ENCODE measurements at regions not wholly inside any gene's neighbourhood (a gene's known extent, or its start where the extent isn't known, plus 50 kb on each side); places are given as distances from the start of the nearest gene placed in this dataset.

DNA sequence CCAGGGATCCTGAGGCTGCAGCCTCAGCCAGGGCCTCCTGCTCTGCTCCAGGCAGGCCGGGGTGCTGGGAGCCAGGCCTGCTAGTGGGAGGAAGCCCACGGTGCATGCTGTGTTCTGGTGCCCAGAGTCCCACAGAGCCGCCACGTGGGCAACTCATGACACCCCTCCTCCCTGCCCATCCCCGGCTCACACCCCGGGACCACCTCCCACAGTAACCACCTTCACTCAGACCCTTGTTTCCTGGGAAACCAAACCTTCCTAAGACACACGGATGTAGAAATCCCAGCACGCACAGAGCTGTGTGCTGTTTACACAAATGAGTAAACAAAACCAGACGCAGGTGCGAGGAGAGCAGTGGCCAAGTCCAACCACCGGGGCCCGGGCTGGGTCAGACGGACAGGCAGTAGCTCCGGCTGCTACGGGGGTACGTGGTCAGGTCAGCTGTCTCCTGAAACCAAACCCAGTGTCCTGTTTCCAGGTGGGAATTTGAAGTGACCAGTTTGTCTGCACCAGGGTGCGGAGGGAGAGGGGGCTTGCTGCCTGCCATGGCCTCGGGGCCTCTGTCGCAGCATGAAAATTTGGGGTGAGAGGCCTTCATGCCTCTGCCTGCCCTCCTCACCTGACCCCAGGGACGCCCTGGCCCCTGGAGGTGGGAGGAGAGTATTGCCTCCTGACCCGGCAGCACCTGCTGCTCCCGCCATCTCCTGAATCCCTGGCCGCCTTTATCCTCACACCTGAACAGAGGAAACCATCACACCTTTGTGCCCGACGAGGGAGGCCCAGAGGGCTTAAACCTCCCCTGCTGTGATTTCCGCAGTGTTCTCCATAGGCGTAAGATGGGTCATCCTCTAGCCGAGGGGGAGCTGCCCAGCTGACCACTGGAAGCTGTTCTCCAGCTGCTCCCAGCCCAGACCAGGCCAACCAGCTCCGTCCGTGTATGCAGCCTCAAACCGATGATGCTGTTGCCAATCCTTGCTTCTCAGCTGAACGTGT is 52.0 kb upstream of the SMOC2 start (continued):
- TF ChIP-seq, protein P1, sequence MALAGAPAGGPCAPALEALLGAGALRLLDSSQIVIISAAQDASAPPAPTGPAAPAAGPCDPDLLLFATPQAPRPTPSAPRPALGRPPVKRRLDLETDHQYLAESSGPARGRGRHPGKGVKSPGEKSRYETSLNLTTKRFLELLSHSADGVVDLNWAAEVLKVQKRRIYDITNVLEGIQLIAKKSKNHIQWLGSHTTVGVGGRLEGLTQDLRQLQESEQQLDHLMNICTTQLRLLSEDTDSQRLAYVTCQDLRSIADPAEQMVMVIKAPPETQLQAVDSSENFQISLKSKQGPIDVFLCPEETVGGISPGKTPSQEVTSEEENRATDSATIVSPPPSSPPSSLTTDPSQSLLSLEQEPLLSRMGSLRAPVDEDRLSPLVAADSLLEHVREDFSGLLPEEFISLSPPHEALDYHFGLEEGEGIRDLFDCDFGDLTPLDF (CRISPR knock-in tag; IDR thresholded peaks at IDR 0.05) = no peak

DNA sequence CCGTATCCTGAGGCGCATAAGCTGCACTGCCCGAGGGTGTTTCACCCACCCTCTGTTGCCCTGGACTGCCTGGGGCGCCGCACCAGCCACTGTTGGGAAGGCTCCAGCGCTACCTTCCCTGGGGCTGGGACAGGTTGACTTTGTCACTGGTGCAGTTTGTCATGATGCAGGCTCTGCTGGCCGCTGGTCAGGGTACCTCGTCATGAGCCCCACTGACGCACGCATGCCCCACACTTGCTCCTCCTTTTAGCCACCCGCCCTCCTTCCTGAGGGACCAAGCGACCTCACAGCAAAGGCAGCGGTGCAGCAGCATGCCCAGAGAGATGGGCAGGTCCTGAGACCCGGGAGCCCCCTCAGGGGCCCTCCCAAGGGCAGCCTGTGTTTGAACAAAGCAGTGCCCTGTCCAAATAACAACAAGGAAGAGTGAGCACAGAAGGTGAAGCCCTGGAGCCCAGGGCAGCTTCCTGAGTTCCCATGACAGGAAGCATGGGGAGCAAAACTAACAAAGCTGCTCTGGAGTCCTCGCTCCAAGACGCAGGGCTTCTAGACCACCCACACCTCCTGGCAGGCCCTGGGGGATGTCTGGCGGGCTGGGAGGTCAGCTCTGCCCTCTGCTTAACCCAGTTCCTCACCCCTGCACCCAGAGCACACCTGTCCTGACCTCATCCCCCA is 50.1 kb upstream of the SMOC2 start:
- DNase-seq (ENCODE audit: extremely low read depth in 1 of 4, low spot score in 3 of 4) (no peak), FAIRE-seq (no peak), ATAC-seq (no peak)
- Histone ChIP-seq H2AFZ (ENCODE audit: low read depth, low read length) (no peak overlapping the region), H3K9ac (ENCODE audit: insufficient read depth in 1 of 2, low read depth in 2 of 2, low read length in 2 of 2) (no peak overlapping the region), H3K36me3 (ENCODE audit: control insufficient read depth, insufficient read depth, low read length) (no peaks in the 10 kb centered on the region), H3K4me3 (no peak overlapping the region), H3K4me2 (ENCODE audit: insufficient read depth, low read length) (no peak overlapping the region), H3K27ac (ENCODE audit: extremely low read depth, low read depth, low read length) (no peak overlapping the region), H3K79me2 (ENCODE audit: control insufficient read depth, insufficient read depth, low read length) (no peaks in the 10 kb centered on the region), H4K20me1 (replicated peaks; ENCODE audit: control insufficient read depth, insufficient read depth, low read length) (0 out of 2 replicates have a peak, but pooled peaks cover 16% of the 10 kb centered on the region), H3K9me3 (replicated peaks; ENCODE audit: control insufficient read depth, insufficient read depth, low read depth, low read length) (no peaks in the 10 kb centered on the region), H3K4me1 (replicated peaks in 1 of 2; ENCODE audit: control insufficient read depth in 2 of 2, insufficient read depth in 2 of 2, low read length in 2 of 2) (no peaks in the 10 kb centered on the region), H3K9me1 (ENCODE audit: control insufficient read depth, insufficient read depth, low read length) (no peaks in the 10 kb centered on the region), H3K27me3 (ENCODE audit: control insufficient read depth in 2 of 2, insufficient read depth in 2 of 2, low read length in 2 of 2) (peaks cover 12 to 78% of the 10 kb centered on the region in 2 experiments; a peak in 4 of 5 replicates)
- intact Hi-C loops (cut with micrococcal nuclease) (no loop called here), in situ Hi-C loops (cut with MboI) (no loop called here)
- ChIA-PET POLR2A (interaction anchor here (0.6 kb wide), 2 partner anchors 20 to 40 kb away, joined by 3 to 4 read pairs; no protein-coding TSS in a partner anchor), CTCF (ENCODE audit: low intra/inter-chr PET ratio) (no interaction called here)
- BruUV-seq (replicated peaks) = no TSS peak
- WGBS (ENCODE audit: insufficient coverage, low coverage, missing lambda C conversion rate) = under 1% methylated on average over 17 of the region's 17 CpGs
- TF ChIP-seq NCOA4 (IDR thresholded peaks at IDR 0.05; ENCODE audit: partially characterized antibody) (no peak), TAF7 (tag; IDR thresholded peaks at IDR 0.05) (no peak), ILK (tag; IDR thresholded peaks at IDR 0.05; ENCODE audit: borderline replicate concordance, low read depth) (no peak), PTBP1 (IDR thresholded peaks at IDR 0.05; ENCODE audit: low read depth, low read length) (no peak), PHB2 (IDR thresholded peaks at IDR 0.05; ENCODE audit: low read depth) (no peak), KHSRP (IDR thresholded peaks at IDR 0.05) (no peak), TAF9B (IDR thresholded peaks at IDR 0.05; ENCODE audit: partially characterized antibody) (no peak), TRIM24 (IDR thresholded peaks at IDR 0.05) (no peak), ZC3H8 (IDR thresholded peaks at IDR 0.05) (no peak), ZNF766 (CRISPR knock-in tag; conservative IDR thresholded peaks at IDR 0.05) (no peak)
- TF ChIP-seq, protein P2, sequence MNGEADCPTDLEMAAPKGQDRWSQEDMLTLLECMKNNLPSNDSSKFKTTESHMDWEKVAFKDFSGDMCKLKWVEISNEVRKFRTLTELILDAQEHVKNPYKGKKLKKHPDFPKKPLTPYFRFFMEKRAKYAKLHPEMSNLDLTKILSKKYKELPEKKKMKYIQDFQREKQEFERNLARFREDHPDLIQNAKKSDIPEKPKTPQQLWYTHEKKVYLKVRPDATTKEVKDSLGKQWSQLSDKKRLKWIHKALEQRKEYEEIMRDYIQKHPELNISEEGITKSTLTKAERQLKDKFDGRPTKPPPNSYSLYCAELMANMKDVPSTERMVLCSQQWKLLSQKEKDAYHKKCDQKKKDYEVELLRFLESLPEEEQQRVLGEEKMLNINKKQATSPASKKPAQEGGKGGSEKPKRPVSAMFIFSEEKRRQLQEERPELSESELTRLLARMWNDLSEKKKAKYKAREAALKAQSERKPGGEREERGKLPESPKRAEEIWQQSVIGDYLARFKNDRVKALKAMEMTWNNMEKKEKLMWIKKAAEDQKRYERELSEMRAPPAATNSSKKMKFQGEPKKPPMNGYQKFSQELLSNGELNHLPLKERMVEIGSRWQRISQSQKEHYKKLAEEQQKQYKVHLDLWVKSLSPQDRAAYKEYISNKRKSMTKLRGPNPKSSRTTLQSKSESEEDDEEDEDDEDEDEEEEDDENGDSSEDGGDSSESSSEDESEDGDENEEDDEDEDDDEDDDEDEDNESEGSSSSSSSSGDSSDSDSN (IDR thresholded peaks at IDR 0.05; ENCODE audit: borderline replicate concordance in 1 of 2, low read depth in 2 of 2, low read length in 2 of 2) = no peak
- TF ChIP-seq, protein P3, sequence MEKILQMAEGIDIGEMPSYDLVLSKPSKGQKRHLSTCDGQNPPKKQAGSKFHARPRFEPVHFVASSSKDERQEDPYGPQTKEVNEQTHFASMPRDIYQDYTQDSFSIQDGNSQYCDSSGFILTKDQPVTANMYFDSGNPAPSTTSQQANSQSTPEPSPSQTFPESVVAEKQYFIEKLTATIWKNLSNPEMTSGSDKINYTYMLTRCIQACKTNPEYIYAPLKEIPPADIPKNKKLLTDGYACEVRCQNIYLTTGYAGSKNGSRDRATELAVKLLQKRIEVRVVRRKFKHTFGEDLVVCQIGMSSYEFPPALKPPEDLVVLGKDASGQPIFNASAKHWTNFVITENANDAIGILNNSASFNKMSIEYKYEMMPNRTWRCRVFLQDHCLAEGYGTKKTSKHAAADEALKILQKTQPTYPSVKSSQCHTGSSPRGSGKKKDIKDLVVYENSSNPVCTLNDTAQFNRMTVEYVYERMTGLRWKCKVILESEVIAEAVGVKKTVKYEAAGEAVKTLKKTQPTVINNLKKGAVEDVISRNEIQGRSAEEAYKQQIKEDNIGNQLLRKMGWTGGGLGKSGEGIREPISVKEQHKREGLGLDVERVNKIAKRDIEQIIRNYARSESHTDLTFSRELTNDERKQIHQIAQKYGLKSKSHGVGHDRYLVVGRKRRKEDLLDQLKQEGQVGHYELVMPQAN (IDR thresholded peaks at IDR 0.05; ENCODE audit: borderline replicate concordance) = no peak
